Activated effector memory CD4-positive, alpha-beta T cell treated with Interleukin-2 at 50 U/mL for 16 hours (primary cell): ENCODE measurements at regions not wholly inside any gene's neighbourhood (a gene's known extent, or its start where the extent isn't known, plus 50 kb on each side); places are given as distances from the start of the nearest gene placed in this dataset.

Experiments used
- DNase-seq: peaks from one replicate; pipeline ENCODE4 v3.0.0-alpha.2; 2020

- no peak for DNase-seq
These were observed 356.3 kb upstream of the DPYD start for GRCh38 chr1:98277118-98277517.

- DNase-seq, result no peak
These were observed 355.7 kb upstream of the DPYD start for GRCh38 chr1:98276514-98276913.

- no peak for DNase-seq
These were observed 347.5 kb upstream of the DPYD start for GRCh38 chr1:98268316-98268715.

GRCh38 chr1:98267423-98267822 is 346.6 kb upstream of the DPYD start:
- DNase-seq, result no peak

- no peak for DNase-seq
These were observed 343.9 kb upstream of the DPYD start for GRCh38 chr1:98264727-98265126.

- DNase-seq, result no peak
These were observed 340.0 kb upstream of the DPYD start for GRCh38 chr1:98260839-98261238.

GRCh38 chr1:98260412-98260811 is 339.6 kb upstream of the DPYD start:
- no peak for DNase-seq

GRCh38 chr1:98256700-98257099 is 335.9 kb upstream of the DPYD start:
- no peak for DNase-seq

GRCh38 chr1:98253145-98253544 is 332.3 kb upstream of the DPYD start:
- DNase-seq, result no peak

GRCh38 chr1:98251497-98251896 is 330.7 kb upstream of the DPYD start:
- no peak for DNase-seq

- no peak for DNase-seq
These were observed 311.8 kb upstream of the DPYD start for GRCh38 chr1:98232678-98233077.

- no peak for DNase-seq
These were observed 301.9 kb upstream of the DPYD start for GRCh38 chr1:98222706-98223105.

- DNase-seq, result no peak
These were observed 301.1 kb upstream of the DPYD start for GRCh38 chr1:98221923-98222322.

GRCh38 chr1:98217601-98218000 is 296.8 kb upstream of the DPYD start:
- DNase-seq, result no peak

- no peak for DNase-seq
These were observed 295.5 kb upstream of the DPYD start for GRCh38 chr1:98216304-98216703.

GRCh38 chr1:98211271-98211845 is 290.5 kb upstream of the DPYD start:
- no peak for DNase-seq

- DNase-seq, result no peak
These were observed 289.7 kb upstream of the DPYD start for GRCh38 chr1:98210563-98210962.

GRCh38 chr1:98210064-98210463 is 289.2 kb upstream of the DPYD start:
- no peak for DNase-seq

GRCh38 chr1:98205291-98206017 is 284.6 kb upstream of the DPYD start:
- no peak for DNase-seq

GRCh38 chr1:98203466-98203865 is 282.6 kb upstream of the DPYD start:
- no peak for DNase-seq

- DNase-seq, result no peak
These were observed 280.8 kb upstream of the DPYD start for GRCh38 chr1:98201666-98202081.

GRCh38 chr1:98197356-98197755 is 276.5 kb upstream of the DPYD start:
- no peak for DNase-seq

GRCh38 chr1:98196012-98196411 is 275.2 kb upstream of the DPYD start:
- DNase-seq, result no peak

GRCh38 chr1:98188774-98189173 is 267.9 kb upstream of the DPYD start:
- no peak for DNase-seq

GRCh38 chr1:98184856-98185255 is 264.0 kb upstream of the DPYD start:
- DNase-seq, result no peak
